ENCODE measurements at regions not wholly inside any gene's neighbourhood (a gene's known extent, or its start where the extent isn't known, plus 50 kb on each side); places are given as distances from the start of the nearest gene placed in this dataset.

DNA sequence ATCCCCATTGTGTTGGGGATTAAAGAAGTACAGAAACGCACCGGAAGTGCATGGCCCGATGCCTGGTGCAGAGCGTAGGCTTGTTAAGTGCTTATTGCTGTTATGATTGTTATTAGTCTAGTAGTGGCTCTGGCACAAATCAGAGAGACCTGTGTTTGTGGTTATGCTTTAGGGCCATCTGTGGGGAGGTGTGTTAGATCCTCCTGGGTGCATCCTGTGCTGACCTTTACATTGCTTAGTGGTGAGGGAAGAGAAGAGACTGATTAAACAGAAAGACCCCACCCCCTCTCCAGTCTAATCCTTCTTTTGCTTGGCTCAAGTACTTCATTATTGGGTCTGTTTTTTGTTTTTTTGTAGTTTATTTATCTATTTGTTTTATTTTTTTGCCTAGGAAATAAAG, 112.7 kb upstream of the SPRY4 start:
- no peak for TF ChIP-seq EZH2 (IDR thresholded peaks at IDR 0.05; ENCODE audit: borderline replicate concordance, insufficient read depth, low read depth, low read length, poor library complexity, severe bottlenecking)
- TF ChIP-seq, protein P1, sequence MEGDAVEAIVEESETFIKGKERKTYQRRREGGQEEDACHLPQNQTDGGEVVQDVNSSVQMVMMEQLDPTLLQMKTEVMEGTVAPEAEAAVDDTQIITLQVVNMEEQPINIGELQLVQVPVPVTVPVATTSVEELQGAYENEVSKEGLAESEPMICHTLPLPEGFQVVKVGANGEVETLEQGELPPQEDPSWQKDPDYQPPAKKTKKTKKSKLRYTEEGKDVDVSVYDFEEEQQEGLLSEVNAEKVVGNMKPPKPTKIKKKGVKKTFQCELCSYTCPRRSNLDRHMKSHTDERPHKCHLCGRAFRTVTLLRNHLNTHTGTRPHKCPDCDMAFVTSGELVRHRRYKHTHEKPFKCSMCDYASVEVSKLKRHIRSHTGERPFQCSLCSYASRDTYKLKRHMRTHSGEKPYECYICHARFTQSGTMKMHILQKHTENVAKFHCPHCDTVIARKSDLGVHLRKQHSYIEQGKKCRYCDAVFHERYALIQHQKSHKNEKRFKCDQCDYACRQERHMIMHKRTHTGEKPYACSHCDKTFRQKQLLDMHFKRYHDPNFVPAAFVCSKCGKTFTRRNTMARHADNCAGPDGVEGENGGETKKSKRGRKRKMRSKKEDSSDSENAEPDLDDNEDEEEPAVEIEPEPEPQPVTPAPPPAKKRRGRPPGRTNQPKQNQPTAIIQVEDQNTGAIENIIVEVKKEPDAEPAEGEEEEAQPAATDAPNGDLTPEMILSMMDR (IDR thresholded peaks at IDR 0.05) = no peak
